Aorta (tissue), 5 donors: ENCODE measurements at regions not wholly inside any gene's neighbourhood (a gene's known extent, or its start where the extent isn't known, plus 50 kb on each side); places are given as distances from the start of the nearest gene placed in this dataset.
"Not testable (repeated sequence)": the region's sequence is repeated elsewhere in the genome, so short reads cannot be mapped to it uniquely, and the experiment has no call there.

Source experiments
- ATAC-seq: fragments of 200-7000 bp; cut with Tn5 transposase; one replicate; pipeline ENCODE4 v1.9.1; 2022; ENCODE audit warnings: moderate library complexity; ENCODE audit not compliant: low FRiP score
- DNase-seq, 2 donors: peaks; one replicate each; pipeline ENCODE4 v3.0.0-alpha.2; 2020
- H3K27ac ChIP-seq, 2 donors: one replicate each; pipeline ENCODE4 v1.5.1; 2013; ENCODE audit warnings: low read length in 2 of 2, mild to moderate bottlenecking in 2 of 2, moderate library complexity in 2 of 2, control low read depth in 1 of 2, inconsistent platforms in 1 of 2, low read depth in 1 of 2
- H3K27me3 ChIP-seq, 2 donors: one replicate each; pipeline ENCODE4 v1.6.1; 2013; ENCODE audit warnings: control low read depth in 1 of 2, low read length in 1 of 2, mild to moderate bottlenecking in 1 of 2, moderate library complexity in 1 of 2; ENCODE audit not compliant: insufficient read depth in 2 of 2, control insufficient read depth in 1 of 2
- H3K36me3 ChIP-seq, 2 donors: one replicate each; pipeline ENCODE4 v1.6.1; 2013; ENCODE audit warnings: control low read depth in 1 of 2, low read length in 1 of 2, mild to moderate bottlenecking in 1 of 2; ENCODE audit not compliant: insufficient read depth in 2 of 2, control insufficient read depth in 1 of 2
- H3K4me1 ChIP-seq, 2 donors: one replicate each; pipeline ENCODE4 v1.6.1; 2013; ENCODE audit warnings: low read length in 2 of 2, control low read depth in 1 of 2, mild to moderate bottlenecking in 1 of 2, moderate library complexity in 1 of 2; ENCODE audit not compliant: insufficient read depth in 2 of 2, control insufficient read depth in 1 of 2
- H3K4me3 ChIP-seq, 2 donors: one replicate each; pipeline ENCODE4 v1.5.1; 2013; ENCODE audit warnings: low read length in 2 of 2, control low read depth in 1 of 2, mild to moderate bottlenecking in 1 of 2
- H3K9me3 ChIP-seq: one replicate; pipeline ENCODE4 v1.6.1; 2013; ENCODE audit warnings: mild to moderate bottlenecking, low read length; ENCODE audit not compliant: control insufficient read depth
- WGBS, 2 donors: extraction: QIAGEN DNeasy Blood & Tissue Kit; methylation state at CpG; one replicate each; pipeline ENCODE4 v1.1.7; 2013; 5-methylcytosine and 5-hydroxymethylcytosine counted together
- intact Hi-C, 2 donors: fragments of 100-400 bp; cut with DNase I; formaldehyde crosslinking; loops; one replicate each; pipeline versions ENCODE4 v1.14.2 to v1.15.0; 2022
- donor health status: healthy with polysubstance abuse.
- donor health status: Bipolar disorder and iron deficiency.
- donor health status: DM: no; HTN: no; CAD: no.
- donor health status: DM: no; HTN: no; CAD: no.
- donor health status: DM: yes; HTN: yes; CAD: no.

GRCh38 chr18:59038295-59039039 lies 101.2 kb upstream of the SEC11C start:
- no peak overlapping the region for H3K4me3 ChIP-seq
- no peaks in the 10 kb centered on the region for H3K36me3 ChIP-seq
- no peaks in the 10 kb centered on the region for H3K4me1 ChIP-seq
- no peak overlapping the region for H3K27ac ChIP-seq
- no peaks in the 10 kb centered on the region for H3K9me3 ChIP-seq
- H3K27me3 ChIP-seq: no peaks in the 10 kb centered on the region
- intact Hi-C loops: no loop called here
- 94 to 96% methylated on average over 8 of the region's 8 CpGs for WGBS, 2 donors
- ATAC-seq: no peak
- DNase-seq: no peak

- H3K36me3 ChIP-seq, intact Hi-C loops, H3K4me1 ChIP-seq, H3K27ac ChIP-seq, DNase-seq, ATAC-seq, H3K9me3 ChIP-seq, H3K27me3 ChIP-seq, H3K4me3 ChIP-seq: not testable (repeated sequence)
- WGBS, 2 donors: 71 to 79% methylated on average over 1 of the region's 1 CpG
Observed at GRCh38 chr18:59039040-59039320, 100.7 kb upstream of the SEC11C start.

- Histone ChIP-seq H3K9me3 (no peaks in the 10 kb centered on the region), H3K27me3 (no peaks in the 10 kb centered on the region), H3K4me3 (no peak overlapping the region), H3K27ac (no peak overlapping the region), H3K36me3 (no peaks in the 10 kb centered on the region), H3K4me1 (no peaks in the 10 kb centered on the region)
- 94 to 98% methylated on average over 6 of the region's 6 CpGs for WGBS, 2 donors
- DNase-seq: no peak
- ATAC-seq: no peak
- intact Hi-C loops: no loop called here
Observed at GRCh38 chr18:59039449-59039848, 100.2 kb upstream of the SEC11C start.

GRCh38 chr18:59040770-59041148 lies 98.9 kb upstream of the SEC11C start:
- Histone ChIP-seq H3K36me3 (no peaks in the 10 kb centered on the region), H3K27me3 (no peaks in the 10 kb centered on the region), H3K4me1 (no peaks in the 10 kb centered on the region), H3K4me3 (no peak overlapping the region), H3K27ac (no peak overlapping the region), H3K9me3 (no peaks in the 10 kb centered on the region)
- peak; percentile 33 for ATAC-seq
- intact Hi-C loops: no loop called here
- no peak for DNase-seq
- WGBS, 2 donors: 89 to 90% methylated on average over 8 of the region's 8 CpGs

- H3K27ac ChIP-seq: no peak overlapping the region
- no peaks in the 10 kb centered on the region for H3K27me3 ChIP-seq
- no peaks in the 10 kb centered on the region for H3K4me1 ChIP-seq
- no peaks in the 10 kb centered on the region for H3K9me3 ChIP-seq
- H3K36me3 ChIP-seq: no peaks in the 10 kb centered on the region
- no peak overlapping the region for H3K4me3 ChIP-seq
- intact Hi-C loops: no loop called here
- 86 to 87% methylated on average over 6 of the region's 6 CpGs for WGBS, 2 donors
- ATAC-seq (peak; percentile 20), DNase-seq (no peak)
Observed at GRCh38 chr18:59041296-59041695, 98.4 kb upstream of the SEC11C start.

GRCh38 chr18:59041819-59042815 lies 97.6 kb upstream of the SEC11C start:
- intact Hi-C loops: no loop called here
- Histone ChIP-seq H3K27me3 (no peaks in the 10 kb centered on the region), H3K9me3 (no peaks in the 10 kb centered on the region), H3K4me1 (no peaks in the 10 kb centered on the region), H3K36me3 (no peaks in the 10 kb centered on the region), H3K27ac (peak overlapping the region; percentile 57 to 64), H3K4me3 (no peak overlapping the region)
- DNase-seq: peak in 1 of 2 donors; percentile 62
- peak; percentile 27 for ATAC-seq
- WGBS, 2 donors: 9 to 19% methylated on average over 10 of the region's 10 CpGs

GRCh38 chr18:59044855-59045254 lies 94.8 kb upstream of the SEC11C start:
- H3K9me3 ChIP-seq: no peaks in the 10 kb centered on the region
- H3K36me3 ChIP-seq: no peaks in the 10 kb centered on the region
- no peak overlapping the region for H3K27ac ChIP-seq
- H3K4me3 ChIP-seq: no peak overlapping the region
- no peaks in the 10 kb centered on the region for H3K27me3 ChIP-seq
- no peak for DNase-seq
- WGBS, 2 donors: 79 to 89% methylated on average over 6 of the region's 6 CpGs
- H3K4me1 ChIP-seq: peaks cover 0 to 2% of the 10 kb centered on the region in 2 donors
- no peak for ATAC-seq
- intact Hi-C loops: no loop called here

GRCh38 chr18:59047321-59048047 lies 92.2 kb upstream of the SEC11C start:
- intact Hi-C loops: no loop called here

More at GRCh38 chr18:59047321-59048047, 92.2 kb upstream of the SEC11C start:
- 96 to 99% methylated on average over 2 of the region's 2 CpGs for WGBS, 2 donors
- H3K27me3 ChIP-seq: no peaks in the 10 kb centered on the region
- H3K9me3 ChIP-seq: no peaks in the 10 kb centered on the region
- DNase-seq (no peak), ATAC-seq (no peak)
- no peak overlapping the region for H3K4me3 ChIP-seq
- H3K36me3 ChIP-seq: no peaks in the 10 kb centered on the region
- H3K4me1 ChIP-seq: peaks cover 4 to 6% of the 10 kb centered on the region in 2 donors
- no peak overlapping the region for H3K27ac ChIP-seq
